ENCODE measurements at regions not wholly inside any gene's neighbourhood (a gene's known extent, or its start where the extent isn't known, plus 50 kb on each side); places are given as distances from the start of the nearest gene placed in this dataset.

DNA sequence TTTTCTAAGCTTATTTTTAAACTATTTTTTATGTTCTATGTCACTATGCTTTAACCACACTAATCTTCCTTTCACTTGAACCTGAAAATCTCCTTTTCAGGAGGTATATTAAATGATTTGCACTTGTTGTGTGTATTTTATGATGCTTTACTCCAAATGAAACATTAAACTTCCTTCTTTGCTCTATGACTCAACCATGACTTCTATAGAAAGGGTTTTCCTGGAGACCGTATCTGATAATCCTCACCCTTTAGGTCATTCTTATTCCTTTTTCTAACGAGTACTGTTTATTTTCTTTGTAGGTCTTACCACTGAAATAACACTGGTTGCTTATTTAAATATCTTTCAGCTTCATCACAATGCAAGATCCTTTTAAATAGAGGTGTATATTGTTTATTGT is 1163.2 kb downstream of the PCDH18 start:
- TF ChIP-seq, protein P1, sequence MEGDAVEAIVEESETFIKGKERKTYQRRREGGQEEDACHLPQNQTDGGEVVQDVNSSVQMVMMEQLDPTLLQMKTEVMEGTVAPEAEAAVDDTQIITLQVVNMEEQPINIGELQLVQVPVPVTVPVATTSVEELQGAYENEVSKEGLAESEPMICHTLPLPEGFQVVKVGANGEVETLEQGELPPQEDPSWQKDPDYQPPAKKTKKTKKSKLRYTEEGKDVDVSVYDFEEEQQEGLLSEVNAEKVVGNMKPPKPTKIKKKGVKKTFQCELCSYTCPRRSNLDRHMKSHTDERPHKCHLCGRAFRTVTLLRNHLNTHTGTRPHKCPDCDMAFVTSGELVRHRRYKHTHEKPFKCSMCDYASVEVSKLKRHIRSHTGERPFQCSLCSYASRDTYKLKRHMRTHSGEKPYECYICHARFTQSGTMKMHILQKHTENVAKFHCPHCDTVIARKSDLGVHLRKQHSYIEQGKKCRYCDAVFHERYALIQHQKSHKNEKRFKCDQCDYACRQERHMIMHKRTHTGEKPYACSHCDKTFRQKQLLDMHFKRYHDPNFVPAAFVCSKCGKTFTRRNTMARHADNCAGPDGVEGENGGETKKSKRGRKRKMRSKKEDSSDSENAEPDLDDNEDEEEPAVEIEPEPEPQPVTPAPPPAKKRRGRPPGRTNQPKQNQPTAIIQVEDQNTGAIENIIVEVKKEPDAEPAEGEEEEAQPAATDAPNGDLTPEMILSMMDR (IDR thresholded peaks at IDR 0.05) = no peak
- no peak for DNase-seq
- Mint-ChIP-seq H3K4me3 (no peak overlapping the region), H3K27me3 (ENCODE audit: low read depth in 2 of 2) (no peaks in the 10 kb centered on the region), H3K27ac (no peak overlapping the region), H3K36me3 (no peaks in the 10 kb centered on the region), H3K4me1 (no peaks in the 10 kb centered on the region), H3K9me3 (peaks cover 7 to 9% of the 10 kb centered on the region in 2 donors)
- no peak overlapping the region for H3K4me3 ChIP-seq (ENCODE audit: low read length)
- H3K27ac ChIP-seq (ENCODE audit: low read length) = no peak overlapping the region
- no peaks in the 10 kb centered on the region for H3K27me3 ChIP-seq (ENCODE audit: control insufficient read depth, insufficient read depth, low read length)
- H3K4me1 ChIP-seq (ENCODE audit: control insufficient read depth, insufficient read depth, low read length) = no peaks in the 10 kb centered on the region
- ATAC-seq = no peak
- intact Hi-C loops (cut with micrococcal nuclease) = no loop called here
- H3K9me3 ChIP-seq (ENCODE audit: control insufficient read depth, insufficient read depth, low read length) = peaks cover 2% of the 10 kb centered on the region
- 90% methylated on average over 2 of the region's 2 CpGs for WGBS (ENCODE audit: insufficient coverage)
- no peaks in the 10 kb centered on the region for H3K36me3 ChIP-seq (ENCODE audit: control insufficient read depth, insufficient read depth, low read length)

DNA sequence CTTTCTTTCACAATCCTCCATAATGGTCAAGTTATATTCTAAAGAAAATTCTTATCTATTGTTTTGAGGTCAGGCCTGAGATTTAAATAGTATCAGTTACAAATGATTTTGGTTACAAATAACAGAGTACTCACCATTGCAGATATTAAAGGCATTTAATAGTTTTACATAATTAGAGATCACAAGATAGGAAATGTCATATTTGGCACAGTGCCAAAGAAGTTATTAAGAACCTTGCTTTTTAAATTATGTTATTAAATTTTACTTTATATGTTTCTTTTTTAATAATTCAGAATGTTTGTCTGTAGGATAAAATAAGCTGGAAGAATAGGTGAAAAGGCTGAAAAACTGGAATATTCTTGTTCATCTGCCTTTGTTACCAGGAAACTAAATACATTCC is 1174.7 kb downstream of the PCDH18 start:
- no peak for ATAC-seq

DNA sequence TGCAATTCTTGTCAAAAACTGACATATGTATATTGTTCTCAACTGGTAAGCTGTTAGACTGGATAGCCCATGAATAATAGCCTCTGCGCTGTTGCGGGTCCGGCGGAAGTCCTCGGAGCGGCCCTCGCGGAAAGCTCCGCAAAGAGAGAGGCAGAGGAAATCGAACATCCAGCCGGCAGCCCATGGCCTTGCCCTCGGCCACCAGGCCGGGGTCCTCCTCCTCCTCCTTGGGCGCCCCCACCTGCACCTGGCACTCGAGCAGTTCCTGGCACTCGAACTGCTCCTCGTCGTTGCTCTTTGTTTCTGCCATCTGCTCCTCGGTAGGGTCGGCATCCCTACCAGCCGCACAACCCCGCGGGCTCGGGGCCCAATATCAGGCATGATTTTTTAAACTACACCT is 1176.3 kb downstream of the PCDH18 start:
- intact Hi-C loops (cut with micrococcal nuclease) = no loop called here
- Histone ChIP-seq H3K4me1 (ENCODE audit: control insufficient read depth, insufficient read depth, low read length) (no peaks in the 10 kb centered on the region), H3K36me3 (ENCODE audit: control insufficient read depth, insufficient read depth, low read length) (no peaks in the 10 kb centered on the region), H3K9me3 (ENCODE audit: control insufficient read depth, insufficient read depth, low read length) (peaks cover 4% of the 10 kb centered on the region), H3K27me3 (ENCODE audit: control insufficient read depth, insufficient read depth, low read length) (no peaks in the 10 kb centered on the region), H3K4me3 (ENCODE audit: low read length) (no peak overlapping the region), H3K27ac (ENCODE audit: low read length) (no peak overlapping the region)
- no peak for DNase-seq
- no peak for ATAC-seq
- peaks cover 0 to 10% of the 10 kb centered on the region in 2 donors for H3K9me3 Mint-ChIP-seq
- H3K36me3 Mint-ChIP-seq = peaks cover 9% of the 10 kb centered on the region
- no peaks in the 10 kb centered on the region for H3K27me3 Mint-ChIP-seq (ENCODE audit: low read depth in 2 of 2)
- WGBS (ENCODE audit: insufficient coverage) = 90% methylated on average over 24 of the region's 24 CpGs
- no peak overlapping the region for H3K4me3 Mint-ChIP-seq
- H3K4me1 Mint-ChIP-seq = no peaks in the 10 kb centered on the region
- TF ChIP-seq, protein P1 (IDR thresholded peaks at IDR 0.05) = no peak
- no peak overlapping the region for H3K27ac Mint-ChIP-seq

More for the DNA sequence above, 1174.7 kb downstream of the PCDH18 start:
- Mint-ChIP-seq H3K27ac (no peak overlapping the region), H3K27me3 (ENCODE audit: low read depth in 2 of 2) (no peaks in the 10 kb centered on the region), H3K4me3 (no peak overlapping the region), H3K4me1 (no peaks in the 10 kb centered on the region), H3K36me3 (peaks cover 9% of the 10 kb centered on the region), H3K9me3 (peaks cover 0 to 10% of the 10 kb centered on the region in 2 donors)
- Histone ChIP-seq H3K4me1 (ENCODE audit: control insufficient read depth, insufficient read depth, low read length) (no peaks in the 10 kb centered on the region), H3K9me3 (ENCODE audit: control insufficient read depth, insufficient read depth, low read length) (peaks cover 4% of the 10 kb centered on the region), H3K27me3 (ENCODE audit: control insufficient read depth, insufficient read depth, low read length) (no peaks in the 10 kb centered on the region), H3K36me3 (ENCODE audit: control insufficient read depth, insufficient read depth, low read length) (no peaks in the 10 kb centered on the region), H3K4me3 (ENCODE audit: low read length) (no peak overlapping the region), H3K27ac (ENCODE audit: low read length) (no peak overlapping the region)
- no peak for DNase-seq
- TF ChIP-seq, protein P1 (IDR thresholded peaks at IDR 0.05) = no peak
- intact Hi-C loops (cut with micrococcal nuclease) = no loop called here

DNA sequence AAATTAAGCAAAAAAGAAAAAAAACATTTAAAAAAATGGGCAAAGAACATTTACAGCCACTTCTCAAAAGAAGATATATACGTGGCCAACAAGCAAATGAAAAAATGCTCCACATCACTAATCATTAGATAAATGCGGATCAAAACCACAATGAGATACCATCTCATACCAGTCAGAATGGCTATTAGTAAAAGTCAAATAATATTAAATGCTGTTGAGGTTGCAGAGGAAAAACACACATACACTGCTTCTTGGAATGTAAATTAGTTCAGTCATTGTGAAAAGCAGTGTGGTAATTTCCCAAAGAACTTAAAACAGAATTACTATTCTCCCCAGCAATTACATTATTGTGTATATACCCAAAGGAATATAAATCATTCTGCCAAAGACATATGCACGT is 1189.0 kb downstream of the PCDH18 start:
- WGBS (ENCODE audit: insufficient coverage) = 86% methylated on average over 1 of the region's 3 CpGs
- no peak overlapping the region for H3K4me3 Mint-ChIP-seq
- H3K4me1 Mint-ChIP-seq = no peaks in the 10 kb centered on the region
- TF ChIP-seq, protein P1 (IDR thresholded peaks at IDR 0.05) = no peak
- ATAC-seq (no peak), DNase-seq (no peak)
- Histone ChIP-seq H3K9me3 (ENCODE audit: control insufficient read depth, insufficient read depth, low read length) (no peaks in the 10 kb centered on the region), H3K4me1 (ENCODE audit: control insufficient read depth, insufficient read depth, low read length) (no peaks in the 10 kb centered on the region), H3K4me3 (ENCODE audit: low read length) (no peak overlapping the region), H3K27me3 (ENCODE audit: control insufficient read depth, insufficient read depth, low read length) (no peaks in the 10 kb centered on the region), H3K36me3 (ENCODE audit: control insufficient read depth, insufficient read depth, low read length) (no peaks in the 10 kb centered on the region), H3K27ac (ENCODE audit: low read length) (no peak overlapping the region)
- H3K27ac Mint-ChIP-seq = no peak overlapping the region
- peaks cover 13% of the 10 kb centered on the region for H3K36me3 Mint-ChIP-seq
- H3K9me3 Mint-ChIP-seq = peaks cover 5 to 9% of the 10 kb centered on the region in 2 donors
- intact Hi-C loops (cut with micrococcal nuclease) = no loop called here
- no peaks in the 10 kb centered on the region for H3K27me3 Mint-ChIP-seq (ENCODE audit: low read depth in 2 of 2)

Measured in natural killer cell (primary cell).